Fibroblast of skin of back (primary cell): ENCODE measurements at regions not wholly inside any gene's neighbourhood (a gene's known extent, or its start where the extent isn't known, plus 50 kb on each side); places are given as distances from the start of the nearest gene placed in this dataset.

Source experiments
- DNase-seq: peaks from one replicate; pipeline ENCODE4 v3.0.0-alpha.2; 2013

- no peak for DNase-seq
These were observed 910.4 kb upstream of the CITED2 start for GRCh38 chr6:140284871-140285270.

DNA sequence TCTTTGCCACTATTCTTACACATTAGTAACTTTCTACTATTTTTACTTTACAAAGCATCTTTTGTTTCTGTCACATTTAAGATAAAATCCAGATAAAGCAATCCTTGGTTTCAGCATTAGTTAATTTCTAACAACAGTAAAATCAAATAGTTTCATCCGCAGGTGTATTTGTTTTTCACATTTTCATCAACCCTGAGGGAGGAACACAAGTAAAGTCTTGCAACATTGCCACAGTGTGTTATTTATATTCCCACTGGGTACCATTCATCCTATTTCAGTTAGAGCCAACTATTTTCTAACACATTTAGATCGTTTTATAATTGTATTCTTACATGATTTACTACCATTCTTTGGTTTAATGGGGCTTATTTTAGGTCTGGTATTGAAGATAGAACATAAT is 908.7 kb upstream of the CITED2 start:
- no peak for DNase-seq

GRCh38 chr6:140281767-140282166 is 907.3 kb upstream of the CITED2 start:
- DNase-seq = no peak

DNA sequence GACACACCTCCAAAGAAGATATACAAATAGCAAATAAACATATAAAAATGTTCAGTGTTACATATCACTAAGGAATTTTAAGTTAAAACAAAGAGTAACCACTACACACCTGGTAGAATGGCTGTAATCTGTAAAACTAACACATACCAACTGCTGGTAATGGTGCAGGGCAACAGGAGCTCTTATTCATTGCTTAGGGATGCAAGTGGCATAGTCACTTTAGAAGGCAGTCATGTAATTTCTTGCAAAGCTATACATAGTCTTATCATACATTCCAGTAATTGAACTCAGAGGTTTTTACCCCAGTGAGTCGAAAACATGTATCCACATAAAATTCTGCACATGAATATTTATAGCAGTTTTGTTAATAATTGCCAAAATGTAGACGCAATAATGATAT is 906.8 kb upstream of the CITED2 start:
- DNase-seq = peak; percentile 40

GRCh38 chr6:140276719-140277118 is 902.3 kb upstream of the CITED2 start:
- peak; percentile 38 for DNase-seq

DNA sequence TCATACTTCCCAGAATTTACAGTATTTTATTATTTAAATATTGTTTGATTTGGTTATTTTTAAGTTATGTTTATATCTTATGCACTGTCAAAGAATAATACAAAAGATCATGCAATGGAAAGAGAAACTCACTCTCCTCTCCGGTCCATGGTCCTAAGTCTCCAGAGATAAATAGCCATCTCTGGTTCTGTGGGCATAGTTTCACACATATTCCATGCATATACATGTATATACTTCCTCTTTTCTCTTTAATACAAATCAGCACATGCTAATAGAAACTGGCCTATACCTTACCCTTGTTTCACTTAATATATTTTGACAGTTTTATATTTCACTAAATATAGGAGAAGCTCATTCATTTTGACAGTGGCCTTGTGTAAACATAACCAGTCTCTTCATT is 901.7 kb upstream of the CITED2 start:
- no peak for DNase-seq

DNA sequence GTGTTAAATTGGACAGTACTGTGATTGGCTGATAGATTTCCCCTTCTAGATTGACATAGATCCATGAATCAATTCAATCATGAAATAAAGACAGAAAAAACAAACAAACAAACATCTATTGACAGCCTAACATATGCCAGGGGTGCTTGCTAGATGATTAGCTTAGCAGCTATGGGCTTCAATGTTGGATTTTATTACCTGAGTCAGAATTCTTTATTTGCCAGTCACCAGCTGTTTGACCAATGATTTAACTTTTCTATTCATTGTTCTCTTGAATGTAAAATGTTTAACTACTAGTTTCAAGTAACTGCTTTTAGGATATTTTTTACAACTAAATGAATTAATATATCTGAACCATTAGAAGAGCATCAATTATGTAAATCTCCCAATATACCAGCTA is 901.3 kb upstream of the CITED2 start:
- no peak for DNase-seq

DNA sequence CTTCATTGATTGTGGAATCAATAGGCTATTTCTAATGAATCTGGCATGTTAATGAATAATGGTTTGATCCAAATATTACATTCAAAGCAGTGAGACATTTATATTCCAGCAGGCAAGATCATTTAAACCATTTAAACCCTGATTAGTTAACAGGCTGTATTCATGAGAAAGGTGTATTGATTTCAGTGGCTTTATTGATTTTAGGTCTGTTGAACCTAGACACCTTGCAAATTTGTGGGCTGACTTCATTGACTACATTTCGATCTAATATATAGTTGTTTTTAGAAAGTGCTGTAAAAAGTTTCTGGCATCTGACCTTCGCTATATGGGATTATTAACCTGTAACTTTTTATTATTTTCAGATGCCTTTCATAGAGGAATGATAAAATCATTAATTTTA is 900.1 kb upstream of the CITED2 start:
- no peak for DNase-seq

- DNase-seq = no peak
These were observed 897.4 kb upstream of the CITED2 start for GRCh38 chr6:140271759-140272377.

GRCh38 chr6:140269591-140270165 is 895.2 kb upstream of the CITED2 start:
- no peak for DNase-seq

- DNase-seq = no peak
These were observed 890.0 kb upstream of the CITED2 start for GRCh38 chr6:140264431-140264830.

DNA sequence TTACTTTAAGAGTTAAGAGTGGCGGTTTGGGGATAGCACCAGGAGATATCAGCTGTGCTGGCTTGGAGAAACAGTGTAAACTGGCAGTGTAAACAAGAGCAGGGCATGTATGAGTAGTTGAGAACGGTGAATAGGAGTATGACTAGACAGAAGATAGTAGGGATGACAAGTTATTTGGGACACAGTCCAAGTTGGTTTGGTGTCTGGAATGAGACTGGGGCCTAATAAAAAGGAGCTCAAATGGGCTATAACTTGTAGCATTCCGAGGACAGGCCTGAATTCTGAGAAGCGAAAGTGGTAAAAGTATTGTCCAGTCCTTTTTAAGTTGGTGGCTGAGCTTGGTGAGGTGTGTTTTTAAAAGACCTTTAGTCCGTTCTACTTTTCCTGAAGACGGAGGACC is 883.9 kb upstream of the CITED2 start:
- peak; percentile 60 for DNase-seq

GRCh38 chr6:140256248-140256647 is 881.8 kb upstream of the CITED2 start:
- no peak for DNase-seq

- DNase-seq = peak; percentile 35
These were observed 878.6 kb upstream of the CITED2 start for GRCh38 chr6:140253096-140253495.

DNA sequence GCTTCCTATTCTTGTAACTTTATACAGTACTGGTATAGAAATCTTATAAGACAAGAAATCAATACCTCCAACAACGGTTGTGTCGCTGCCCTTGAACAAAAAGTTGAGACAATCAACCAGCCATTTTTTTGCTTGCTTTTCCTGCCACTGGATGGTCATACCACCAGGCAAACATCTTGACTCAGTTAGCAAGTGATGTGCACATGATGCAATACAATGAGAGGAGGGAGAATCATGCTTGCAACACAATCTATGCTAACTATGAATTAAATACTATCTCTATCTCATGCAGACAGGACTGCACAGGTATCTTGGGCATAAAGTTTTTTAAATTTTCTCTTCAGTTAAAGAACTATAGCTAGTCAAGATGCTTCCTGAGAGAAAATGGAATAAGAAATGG is 877.7 kb upstream of the CITED2 start:
- no peak for DNase-seq

DNA sequence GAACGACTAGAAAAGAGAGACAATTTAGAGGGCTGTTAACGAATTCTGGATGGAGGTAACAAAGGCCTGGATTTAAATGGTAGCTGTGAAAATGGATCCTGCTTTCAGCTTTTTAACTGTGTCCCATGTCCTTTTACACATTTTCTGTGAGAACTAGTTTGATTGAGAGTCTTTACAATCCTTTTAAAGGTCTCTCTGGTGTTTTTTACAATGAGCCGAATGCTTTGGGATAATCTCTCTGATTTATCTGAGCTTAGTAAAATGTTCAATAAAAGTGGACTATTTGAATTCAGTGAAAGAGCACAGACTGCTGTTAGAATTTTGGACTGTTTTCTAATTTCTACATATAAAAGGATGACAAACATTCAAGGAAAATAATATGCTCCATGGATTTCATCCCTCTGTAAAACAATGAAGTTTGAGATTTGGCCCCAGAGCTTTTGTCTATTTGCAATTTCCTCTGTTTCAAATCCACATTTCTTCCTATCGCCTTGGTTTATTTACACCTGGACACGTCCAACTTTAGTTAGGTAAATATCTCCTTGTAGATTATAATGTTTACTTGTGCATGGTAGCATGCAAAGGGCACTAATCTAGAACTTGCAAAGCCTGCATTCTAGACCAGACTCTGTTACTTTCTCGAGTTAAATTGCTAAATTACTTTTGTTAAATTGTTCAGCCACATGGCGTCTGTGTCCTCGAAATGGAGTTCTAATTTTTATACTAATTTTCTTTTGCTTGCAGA is 871.0 kb upstream of the CITED2 start:
- DNase-seq = no peak

DNA sequence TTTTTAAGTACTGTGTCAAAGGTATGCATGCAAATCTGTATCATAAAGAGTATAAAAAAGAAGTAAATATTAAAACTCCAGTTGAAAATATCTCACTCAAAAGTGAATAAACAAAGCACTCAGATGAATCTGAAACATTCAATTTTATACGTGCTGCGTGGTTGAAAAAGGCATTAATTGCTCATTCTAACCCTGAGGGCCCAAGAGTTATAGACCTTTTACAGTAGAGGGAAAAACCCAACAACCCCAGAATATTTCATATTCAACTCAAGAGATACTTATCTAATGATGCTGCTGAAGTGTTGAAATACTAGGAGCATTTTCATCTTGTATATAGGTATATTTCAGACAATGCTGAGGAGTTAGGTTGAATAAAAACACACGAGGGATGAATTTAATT is 862.8 kb upstream of the CITED2 start:
- no peak for DNase-seq

- DNase-seq = no peak
These were observed 862.3 kb upstream of the CITED2 start for GRCh38 chr6:140236732-140237131.

- no peak for DNase-seq
These were observed 855.8 kb upstream of the CITED2 start for GRCh38 chr6:140230282-140230681.

DNA sequence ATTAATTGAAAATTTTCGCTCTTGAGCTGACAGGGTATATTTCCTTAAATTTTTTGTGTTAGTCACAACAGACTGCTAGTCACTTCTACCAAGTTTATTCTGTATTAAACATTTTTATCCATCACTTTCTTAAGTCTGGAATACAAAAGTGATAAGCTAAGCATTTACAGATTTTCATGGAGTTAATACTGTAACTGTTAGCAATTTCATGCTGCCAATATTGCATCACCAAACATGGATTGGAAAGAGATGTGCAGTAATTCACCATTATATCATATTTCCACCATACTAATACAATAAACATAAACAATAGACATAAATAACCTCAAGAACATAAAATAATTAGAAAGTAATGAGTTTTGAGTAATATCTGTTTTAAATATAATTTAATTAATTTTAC is 854.0 kb upstream of the CITED2 start:
- DNase-seq = no peak

- no peak for DNase-seq
These were observed 852.2 kb upstream of the CITED2 start for GRCh38 chr6:140226637-140227036.

GRCh38 chr6:140225701-140226436 is 851.4 kb upstream of the CITED2 start:
- DNase-seq = peak; percentile 70

DNA sequence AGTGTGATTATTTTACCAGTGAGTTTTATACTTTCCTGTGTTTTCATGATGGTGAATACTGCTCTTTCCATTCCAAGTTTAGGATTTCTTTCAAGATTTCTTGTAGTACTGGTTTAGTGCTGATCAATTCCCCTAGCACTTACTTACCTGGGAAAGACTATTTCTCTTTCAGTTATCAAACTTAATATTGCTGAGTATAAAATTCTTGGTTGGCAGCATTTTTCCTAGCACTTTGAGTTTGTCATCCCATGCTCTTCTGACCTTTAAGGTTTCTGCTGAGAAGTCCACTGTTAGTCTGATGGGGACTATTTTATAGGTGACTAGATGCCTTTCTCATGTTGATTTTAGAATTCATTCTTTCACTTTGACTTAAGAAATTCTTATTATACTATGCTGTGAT is 842.8 kb upstream of the CITED2 start:
- no peak for DNase-seq

DNA sequence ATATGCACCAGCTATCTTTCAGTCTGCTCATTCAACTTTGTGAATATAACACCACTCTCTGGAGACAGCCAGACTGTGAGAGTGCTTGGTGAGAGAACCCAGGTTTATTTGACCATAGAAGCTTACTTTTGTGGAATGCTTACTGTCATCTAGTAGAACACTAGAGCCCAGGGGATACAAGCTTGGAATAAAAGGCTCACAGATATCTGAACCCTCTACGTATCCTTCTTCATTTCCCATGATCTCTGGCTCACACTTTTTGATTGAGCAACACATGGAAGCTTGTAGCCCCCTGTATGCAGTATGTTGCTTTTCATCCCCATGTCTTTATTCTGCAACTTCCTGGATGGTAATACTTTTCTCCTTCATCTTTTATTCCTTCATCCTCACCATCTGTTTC is 835.3 kb upstream of the CITED2 start:
- no peak for DNase-seq
